GM12878 (cell line): ENCODE measurements at regions not wholly inside any gene's neighbourhood (a gene's known extent, or its start where the extent isn't known, plus 50 kb on each side); places are given as distances from the start of the nearest gene placed in this dataset.

Experiments
- ATAC-seq: fragments of 200-7000 bp; cut with Tn5 transposase; 3 replicates; pipeline ENCODE4 v1.9.1; 2020; ENCODE audit warnings: mild to moderate bottlenecking, moderate library complexity
- BruUV-seq: library from RNA; stranded (reverse); fragments of 400-500 nt; replicated peaks from 2 replicates; lab custom pipeline; 2021; lab: Mats Ljungman, UMichigan
- CTCF ChIA-PET: fragments of 300-600 bp; sonication (Branson Sonifier 250); formaldehyde crosslinking; extraction: SDS; loops from one replicate; lab custom pipeline; 2021; ENCODE audit warnings: inconsistent platforms; lab: Yijun Ruan, JAX
- POLR2A ChIA-PET: fragments of 350-600 bp; formaldehyde crosslinking; extraction: SDS; loops from one replicate; lab custom pipeline; 2021; ENCODE audit warnings: inconsistent platforms; lab: Charles Lee
- RAD21 ChIA-PET: fragments of 300-600 bp; sonication (Branson Sonifier 250); formaldehyde crosslinking; loops from one replicate; lab custom pipeline; 2023; ENCODE audit warnings: antibody characterized with exemption; ENCODE audit not compliant: unreplicated experiment; lab: Charles Lee
- SMC1A ChIA-PET: fragments of 300-600 bp; sonication (Branson Sonifier 250); formaldehyde crosslinking; loops from one replicate; lab custom pipeline; 2023; ENCODE audit not compliant: unreplicated experiment, uncharacterized antibody; lab: Charles Lee
- DNase-seq: peaks from one replicate; pipeline ENCODE4 v3.0.0-alpha.2; 2011; ENCODE audit warnings: low read depth, low spot score
- FAIRE-seq: peaks from 3 replicates; lab custom pipeline; 2011; peaks lifted over from hg19 to GRCh38; lab: Jason Lieb, UNC
- H2AFZ ChIP-seq: 2 replicates; pipeline ENCODE4 v1.6.0; 2011; ENCODE audit warnings: low read depth, low read length, control low read depth; ENCODE audit not compliant: control insufficient read depth
- H3K27ac ChIP-seq: 2 replicates; pipeline ENCODE4 v1.5.1; 2011; ENCODE audit warnings: control low read depth; ENCODE audit not compliant: control insufficient read depth, insufficient read depth
- H3K27me3 ChIP-seq, 2 experiments: replicated peaks in 1 of 2; 2 replicates each; pipeline versions ENCODE4 v1.6.0 to v1.6.1; 2011; ENCODE audit warnings: low read length in 1 of 2; ENCODE audit not compliant: control insufficient read depth in 2 of 2, insufficient read depth in 2 of 2
- H3K36me3 ChIP-seq, 2 experiments: 2 replicates each; pipeline ENCODE4 v1.5.1; 2011; ENCODE audit warnings: low read length in 1 of 2; ENCODE audit not compliant: control insufficient read depth in 2 of 2, insufficient read depth in 2 of 2
- H3K4me1 ChIP-seq: 2 replicates; pipeline ENCODE4 v1.6.1; 2011; ENCODE audit warnings: mild to moderate bottlenecking, low read length, moderate library complexity, mixed read lengths; ENCODE audit not compliant: control insufficient read depth, insufficient read depth
- H3K4me2 ChIP-seq: 2 replicates; pipeline ENCODE4 v1.6.0; 2011; ENCODE audit warnings: control low read depth; ENCODE audit not compliant: control insufficient read depth, insufficient read depth
- H3K4me3 ChIP-seq: fragments of 200-600 bp; sonication (generic); 2 replicates; pipeline ENCODE4 v1.5.1; 2016
- H3K79me2 ChIP-seq: 2 replicates; pipeline ENCODE4 v1.6.0; 2011; ENCODE audit warnings: low read length; ENCODE audit not compliant: control insufficient read depth, insufficient read depth
- H3K9ac ChIP-seq: 2 replicates; pipeline ENCODE4 v1.8.0; 2011; ENCODE audit warnings: low read length, control low read depth, mixed read lengths; ENCODE audit not compliant: control insufficient read depth, insufficient read depth
- H3K9me3 ChIP-seq: replicated peaks from 3 replicates; pipeline ENCODE4 v1.5.1; 2011; ENCODE audit warnings: mild to moderate bottlenecking, low read length; ENCODE audit not compliant: control insufficient read depth, insufficient read depth
- H4K20me1 ChIP-seq: 2 replicates; pipeline ENCODE4 v1.6.0; 2011; ENCODE audit not compliant: control insufficient read depth, insufficient read depth
- ASH2L ChIP-seq: fragments of 300-600, 200-600 bp; sonication (generic); IDR thresholded peaks from 2 replicates; pipeline ENCODE4 v1.6.1; 2017; ENCODE audit warnings: low read depth, mild to moderate bottlenecking, borderline replicate concordance
- MEF2A ChIP-seq: IDR thresholded peaks from 2 replicates; pipeline ENCODE4 v1.6.1; 2011; ENCODE audit warnings: low read depth, mild to moderate bottlenecking, low read length, moderate library complexity; ENCODE audit not compliant: insufficient read depth
- NFIC ChIP-seq: IDR thresholded peaks from 2 replicates; pipeline ENCODE4 v1.6.1; 2012; ENCODE audit warnings: low read depth, mild to moderate bottlenecking, inconsistent platforms, low read length, moderate library complexity
- POLR2AphosphoS2 ChIP-seq: IDR thresholded peaks from 2 replicates; pipeline ENCODE4 v1.6.1; 2011; ENCODE audit warnings: low read depth, mild to moderate bottlenecking, low read length, improper control_type of control experiment, moderate library complexity
- RUNX3 ChIP-seq: IDR thresholded peaks from 2 replicates; pipeline ENCODE4 v1.6.1; 2012; ENCODE audit warnings: low read length, inconsistent platforms
- SMAD1 ChIP-seq: fragments of 450-650 bp; IDR thresholded peaks from 2 replicates; pipeline ENCODE4 v1.6.1; 2018; ENCODE audit warnings: mild to moderate bottlenecking, low read depth; ENCODE audit not compliant: partially characterized antibody
- WGBS: methylation state at CpG from one replicate; pipeline ENCODE4 v1.1.6; 2016; ENCODE audit warnings: low lambda C conversion rate; ENCODE audit not compliant: insufficient replicate concordance, insufficient coverage; ENCODE audit errors: missing lambda C conversion rate; 5-methylcytosine and 5-hydroxymethylcytosine counted together
- in situ Hi-C: fragments of 300-500 bp; cut with MboI; formaldehyde crosslinking; loops from 9 replicates; pipeline ENCODE4 v1.14.3; 2018; ENCODE audit warnings: mixed read lengths
- intact Hi-C: fragments of 100-400 bp; cut with micrococcal nuclease; formaldehyde crosslinking; loops from one replicate; pipeline ENCODE4 v1.14.2; 2022; ENCODE audit not compliant: unreplicated experiment
- TF ChIP-seq, protein P1 (sequence below): IDR thresholded peaks from 2 replicates; pipeline ENCODE4 v1.6.1; 2012; ENCODE audit warnings: low read depth, low read length, improper control_type of control experiment
- TF ChIP-seq, protein P2 (sequence below): fragments of 450-650 bp; IDR thresholded peaks from 2 replicates; pipeline ENCODE4 v1.6.1; 2017; ENCODE audit warnings: low read depth, mild to moderate bottlenecking, moderate library complexity

DNA sequence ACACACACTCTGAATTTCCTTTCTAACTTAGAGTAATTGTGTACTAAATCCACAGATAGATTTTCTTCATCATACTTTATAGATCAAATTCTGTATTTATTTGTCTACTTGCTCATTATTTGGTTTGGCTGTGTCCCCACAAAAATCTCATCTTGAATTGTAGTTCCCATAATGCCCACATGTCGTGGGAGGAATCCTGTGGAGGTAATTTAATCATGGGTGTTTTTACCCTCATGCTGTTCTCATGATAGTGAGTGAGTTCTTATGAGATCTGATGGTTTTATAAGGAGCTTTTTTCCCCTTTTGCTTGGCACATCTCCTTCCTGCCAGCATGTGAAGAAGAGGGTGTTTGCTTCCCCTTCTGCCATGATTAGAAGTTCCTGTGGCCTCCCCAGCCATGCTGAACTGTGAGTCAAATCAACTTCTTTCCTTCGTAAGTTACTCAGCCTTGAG, 198.3 kb upstream of the TGFBR2 start:
- ChIA-PET SMC1A (no interaction called here), RAD21 (no interaction called here), POLR2A (no interaction called here), CTCF (no interaction called here)
- no peaks in the 10 kb centered on the region; the same call in 1 of the 3 replicates for H3K9me3 ChIP-seq
- TF ChIP-seq MEF2A, result no peak
- TF ChIP-seq POLR2AphosphoS2, result no peak
- TF ChIP-seq ASH2L, result no peak
- TF ChIP-seq RUNX3, result no peak
- no peak for TF ChIP-seq SMAD1
- TF ChIP-seq NFIC, result no peak
- TF ChIP-seq, protein P1, sequence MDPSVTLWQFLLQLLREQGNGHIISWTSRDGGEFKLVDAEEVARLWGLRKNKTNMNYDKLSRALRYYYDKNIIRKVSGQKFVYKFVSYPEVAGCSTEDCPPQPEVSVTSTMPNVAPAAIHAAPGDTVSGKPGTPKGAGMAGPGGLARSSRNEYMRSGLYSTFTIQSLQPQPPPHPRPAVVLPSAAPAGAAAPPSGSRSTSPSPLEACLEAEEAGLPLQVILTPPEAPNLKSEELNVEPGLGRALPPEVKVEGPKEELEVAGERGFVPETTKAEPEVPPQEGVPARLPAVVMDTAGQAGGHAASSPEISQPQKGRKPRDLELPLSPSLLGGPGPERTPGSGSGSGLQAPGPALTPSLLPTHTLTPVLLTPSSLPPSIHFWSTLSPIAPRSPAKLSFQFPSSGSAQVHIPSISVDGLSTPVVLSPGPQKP, result no peak
- TF ChIP-seq, protein P2, sequence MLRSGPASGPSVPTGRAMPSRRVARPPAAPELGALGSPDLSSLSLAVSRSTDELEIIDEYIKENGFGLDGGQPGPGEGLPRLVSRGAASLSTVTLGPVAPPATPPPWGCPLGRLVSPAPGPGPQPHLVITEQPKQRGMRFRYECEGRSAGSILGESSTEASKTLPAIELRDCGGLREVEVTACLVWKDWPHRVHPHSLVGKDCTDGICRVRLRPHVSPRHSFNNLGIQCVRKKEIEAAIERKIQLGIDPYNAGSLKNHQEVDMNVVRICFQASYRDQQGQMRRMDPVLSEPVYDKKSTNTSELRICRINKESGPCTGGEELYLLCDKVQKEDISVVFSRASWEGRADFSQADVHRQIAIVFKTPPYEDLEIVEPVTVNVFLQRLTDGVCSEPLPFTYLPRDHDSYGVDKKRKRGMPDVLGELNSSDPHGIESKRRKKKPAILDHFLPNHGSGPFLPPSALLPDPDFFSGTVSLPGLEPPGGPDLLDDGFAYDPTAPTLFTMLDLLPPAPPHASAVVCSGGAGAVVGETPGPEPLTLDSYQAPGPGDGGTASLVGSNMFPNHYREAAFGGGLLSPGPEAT, result no peak
- 0% methylated on average over 2 of the region's 2 CpGs for WGBS
- H3K4me1 ChIP-seq, result no peaks in the 10 kb centered on the region
- in situ Hi-C loops (no loop called here), intact Hi-C loops (no loop called here)
- FAIRE-seq (no peak), DNase-seq (no peak), ATAC-seq (no peak)
- H3K79me2 ChIP-seq, result no peaks in the 10 kb centered on the region
- no TSS peak for BruUV-seq
- no peak overlapping the region for H3K4me3 ChIP-seq
- H3K4me2 ChIP-seq, result no peak overlapping the region
- H3K27ac ChIP-seq, result no peak overlapping the region
- H2AFZ ChIP-seq, result no peak overlapping the region
- H3K27me3 ChIP-seq, result no peaks in the 10 kb centered on the region
- H3K9ac ChIP-seq, result no peak overlapping the region
- H3K36me3 ChIP-seq, result no peaks in the 10 kb centered on the region
- H4K20me1 ChIP-seq, result no peaks in the 10 kb centered on the region
